ENCODE measurements at regions not wholly inside any gene's neighbourhood (a gene's known extent, or its start where the extent isn't known, plus 50 kb on each side); places are given as distances from the start of the nearest gene placed in this dataset.
"Not testable (repeated sequence)": the region's sequence is repeated elsewhere in the genome, so short reads cannot be mapped to it uniquely, and the experiment has no call there.

- no peak for DNase-seq (ENCODE audit: low read depth in 2 of 3, low spot score in 2 of 3)
Observed at GRCh38 chr9:108803428-108804065, 52.2 kb downstream of the ACTL7B start.

GRCh38 chr9:108802967-108803366 lies 52.8 kb downstream of the ACTL7B start:
- no peak for DNase-seq (ENCODE audit: low read depth in 2 of 3, low spot score in 2 of 3)

GRCh38 chr9:108801949-108802348 lies 53.8 kb downstream of the ACTL7B start:
- no peak for DNase-seq (ENCODE audit: low read depth in 2 of 3, low spot score in 2 of 3)

GRCh38 chr9:108800632-108801099 lies 55.1 kb downstream of the ACTL7B start:
- no peak for DNase-seq (ENCODE audit: low read depth in 2 of 3, low spot score in 2 of 3)

GRCh38 chr9:108793573-108793972 lies 62.2 kb downstream of the ACTL7B start:
- no peak for DNase-seq (ENCODE audit: low read depth in 2 of 3, low spot score in 2 of 3)

GRCh38 chr9:108789742-108790141 lies 66.0 kb downstream of the ACTL7B start:
- no peak for DNase-seq (ENCODE audit: low read depth in 2 of 3, low spot score in 2 of 3)

GRCh38 chr9:108787690-108788048 lies 68.1 kb downstream of the ACTL7B start:
- no peak for DNase-seq (ENCODE audit: low read depth in 2 of 3, low spot score in 2 of 3)

- DNase-seq (ENCODE audit: low read depth in 2 of 3, low spot score in 2 of 3) = no peak
Observed at GRCh38 chr9:108786901-108787689, 68.7 kb downstream of the ACTL7B start.

- no peak for DNase-seq (ENCODE audit: low read depth in 2 of 3, low spot score in 2 of 3)
Observed at GRCh38 chr9:108786322-108786721, 69.5 kb downstream of the ACTL7B start.

GRCh38 chr9:108784998-108785397 lies 70.8 kb downstream of the ACTL7B start:
- no peak for DNase-seq (ENCODE audit: low read depth in 2 of 3, low spot score in 2 of 3)

- DNase-seq (ENCODE audit: low read depth in 2 of 3, low spot score in 2 of 3) = no peak
Observed at GRCh38 chr9:108783731-108784495, 71.9 kb downstream of the ACTL7B start.

GRCh38 chr9:108783326-108783725 lies 72.5 kb downstream of the ACTL7B start:
- DNase-seq (ENCODE audit: low read depth in 2 of 3, low spot score in 2 of 3) = no peak

GRCh38 chr9:108780942-108781734 lies 74.6 kb downstream of the ACTL7B start:
- no peak for DNase-seq (ENCODE audit: low read depth in 2 of 3, low spot score in 2 of 3)

GRCh38 chr9:108779551-108780325 lies 76.0 kb downstream of the ACTL7B start:
- DNase-seq (ENCODE audit: low read depth in 2 of 3, low spot score in 2 of 3) = no peak

- no peak for DNase-seq (ENCODE audit: low read depth in 2 of 3, low spot score in 2 of 3)
Observed at GRCh38 chr9:108776920-108777639, 78.7 kb downstream of the ACTL7B start.

GRCh38 chr9:108775901-108776306 lies 79.9 kb downstream of the ACTL7B start:
- DNase-seq (ENCODE audit: low read depth in 2 of 3, low spot score in 2 of 3) = no peak

- not testable (repeated sequence) for DNase-seq (ENCODE audit: low read depth in 2 of 3, low spot score in 2 of 3)
Observed at GRCh38 chr9:108774088-108774487, 81.7 kb downstream of the ACTL7B start.

GRCh38 chr9:108772301-108772894 lies 83.4 kb downstream of the ACTL7B start:
- DNase-seq (ENCODE audit: low read depth in 2 of 3, low spot score in 2 of 3) = no peak

GRCh38 chr9:108768744-108769143 lies 87.0 kb downstream of the ACTL7B start:
- no peak for DNase-seq (ENCODE audit: low read depth in 2 of 3, low spot score in 2 of 3)
